SK-N-SH (cell line): ENCODE measurements at regions not wholly inside any gene's neighbourhood (a gene's known extent, or its start where the extent isn't known, plus 50 kb on each side); places are given as distances from the start of the nearest gene placed in this dataset.

ENCODE experiments used
- CTCF ChIA-PET: fragments of 300-600, 350-600 bp; formaldehyde crosslinking; extraction: SDS; loops from one replicate; lab custom pipeline; 2021; lab: Yijun Ruan, JAX
- POLR2A ChIA-PET: fragments of 350-600 bp; sonication (Branson Sonifier 250); formaldehyde crosslinking; extraction: SDS; loops from one replicate; lab custom pipeline; 2020; ENCODE audit warnings: antibody characterized with exemption, inconsistent platforms; lab: Yijun Ruan, JAX
- DNase-seq: peaks from one replicate; pipeline ENCODE4 v3.0.0; 2012
- H2AFZ ChIP-seq: fragments of 200-600 bp; sonication (generic); 2 replicates; pipeline ENCODE4 v1.8.1; 2016; ENCODE audit warnings: antibody characterized with exemption, mild to moderate bottlenecking, low read depth
- H3F3A ChIP-seq: fragments of 200-600 bp; sonication (generic); replicated peaks from 2 replicates; pipeline ENCODE3; 2016; ENCODE audit warnings: antibody characterized with exemption, mild to moderate bottlenecking; ENCODE audit not compliant: insufficient read depth
- H3K27ac ChIP-seq, 2 experiments: fragments of 200-500 bp in 1 of 2; fragments of 200-600 bp in 1 of 2; sonication (Bioruptor generic) in 1 of 2; sonication (generic), shearing (Covaris generic) in 1 of 2; 2 replicates each; pipeline versions ENCODE4 v1.5.1 to v1.6.1; 2014 to 2016; ENCODE audit warnings: low read depth in 2 of 2, inconsistent platforms in 1 of 2, low read length in 1 of 2, mild to moderate bottlenecking in 1 of 2, mixed read lengths in 1 of 2
- H3K27me3 ChIP-seq: fragments of 200-600 bp; sonication (generic), shearing (Covaris generic); 2 replicates; pipeline ENCODE4 v1.6.1; 2016; ENCODE audit warnings: mixed run types; ENCODE audit not compliant: insufficient read depth
- H3K36me3 ChIP-seq, 2 experiments: fragments of 200-500 bp in 1 of 2; fragments of 200-600 bp in 1 of 2; sonication (Bioruptor generic) in 1 of 2; sonication (generic) in 1 of 2; replicated peaks in 1 of 2; 2 replicates each; pipeline versions ENCODE3 to v1.5.1; 2014 to 2016; ENCODE audit warnings: low read length in 1 of 2, mild to moderate bottlenecking in 1 of 2; ENCODE audit not compliant: insufficient read depth in 2 of 2, control insufficient read depth in 1 of 2
- H3K4me1 ChIP-seq, 2 experiments: fragments of 200-500 bp in 1 of 2; fragments of 200-600 bp in 1 of 2; sonication (Bioruptor generic) in 1 of 2; sonication (generic), shearing (Covaris generic) in 1 of 2; 2 replicates each; pipeline versions ENCODE4 v1.5.1 to v1.6.1; 2014 to 2016; ENCODE audit warnings: low read depth in 1 of 2, low read length in 1 of 2, mixed run types in 1 of 2; ENCODE audit not compliant: insufficient read depth in 2 of 2, control insufficient read depth in 1 of 2
- H3K4me2 ChIP-seq: fragments of 200-600 bp; sonication (generic), shearing (Covaris generic); 2 replicates; pipeline ENCODE4 v1.6.1; 2017; ENCODE audit warnings: mixed run types
- H3K4me3 ChIP-seq, 2 experiments: fragments of 200-500 bp in 1 of 2; fragments of 200-600 bp in 1 of 2; sonication (Bioruptor generic) in 1 of 2; sonication (generic), shearing (Covaris generic) in 1 of 2; 2 replicates each; pipeline versions ENCODE4 v1.5.1 to v1.8.1; 2014 to 2016; ENCODE audit warnings: low read depth in 2 of 2, inconsistent platforms in 1 of 2, low read length in 1 of 2, mild to moderate bottlenecking in 1 of 2, mixed read lengths in 1 of 2, moderate library complexity in 1 of 2
- H3K79me2 ChIP-seq: fragments of 200-600 bp; sonication (generic); 2 replicates; pipeline ENCODE4 v1.8.1; 2017; ENCODE audit warnings: mild to moderate bottlenecking; ENCODE audit not compliant: insufficient read depth
- H3K9ac ChIP-seq: fragments of 200-600 bp; sonication (generic); 2 replicates; pipeline ENCODE4 v1.6.1; 2017; ENCODE audit warnings: mixed run types
- H3K9me2 ChIP-seq: fragments of 200-600 bp; sonication (generic); 2 replicates; pipeline ENCODE4 v1.6.1; 2017; ENCODE audit warnings: mixed run types
- H3K9me3 ChIP-seq: fragments of 200-600 bp; sonication (generic); 2 replicates; pipeline ENCODE4 v1.6.1; 2017; ENCODE audit warnings: mixed run types, mild to moderate bottlenecking, moderate library complexity
- H4K20me1 ChIP-seq: fragments of 200-600 bp; sonication (generic); 2 replicates; pipeline ENCODE4 v1.6.1; 2017; ENCODE audit warnings: mild to moderate bottlenecking, mixed run types; ENCODE audit not compliant: insufficient read depth
- CHD2 ChIP-seq: fragments of 150-350 bp; IDR thresholded peaks from 2 replicates; pipeline ENCODE4 v1.6.1; 2018; ENCODE audit warnings: low read length; ENCODE audit not compliant: partially characterized antibody
- CTCF ChIP-seq: fragments of 200-600 bp; sonication (generic); IDR thresholded peaks from 2 replicates; pipeline ENCODE4 v1.6.1; 2017; ENCODE audit warnings: antibody characterized with exemption, mild to moderate bottlenecking, moderate library complexity
- EP300 ChIP-seq, 2 experiments: IDR thresholded peaks; 2 replicates each; pipeline versions ENCODE4 v1.4.0 to v1.6.1; 2012; ENCODE audit warnings: borderline replicate concordance in 1 of 2, low read depth in 1 of 2, low read length in 1 of 2
- FOSL2 ChIP-seq: IDR thresholded peaks from 2 replicates; pipeline ENCODE4 v1.4.0; 2012; ENCODE audit warnings: low read depth, mild to moderate bottlenecking, moderate library complexity, borderline replicate concordance
- JUND ChIP-seq: IDR thresholded peaks from 2 replicates; pipeline ENCODE4 v1.4.0; 2012
- MEF2A ChIP-seq: IDR thresholded peaks from 2 replicates; pipeline ENCODE4 v1.4.0; 2012; ENCODE audit warnings: low read depth, borderline replicate concordance
- NFIC ChIP-seq: IDR thresholded peaks from 2 replicates; pipeline ENCODE4 v1.4.0; 2012; ENCODE audit warnings: borderline replicate concordance
- POLR2AphosphoS5 ChIP-seq: IDR thresholded peaks from 2 replicates; pipeline ENCODE4 v1.6.1; 2012; ENCODE audit warnings: low read depth, low read length
- RAD21 ChIP-seq: IDR thresholded peaks from 2 replicates; pipeline ENCODE4 v1.6.1; 2012; ENCODE audit warnings: mild to moderate bottlenecking, low read length
- RCOR1 ChIP-seq: fragments of 150-350 bp; IDR thresholded peaks from 2 replicates; pipeline ENCODE4 v1.6.1; 2017; ENCODE audit warnings: antibody characterized with exemption, low read length
- REST ChIP-seq: IDR thresholded peaks from 2 replicates; pipeline ENCODE4 v1.6.1; 2012; ENCODE audit warnings: mild to moderate bottlenecking, low read depth, low read length, moderate library complexity
- SMC3 ChIP-seq: IDR thresholded peaks from 2 replicates; pipeline ENCODE4 v1.6.1; 2012; ENCODE audit warnings: low read depth, low read length, improper control_type of control experiment
- TEAD4 ChIP-seq: IDR thresholded peaks from 2 replicates; pipeline ENCODE4 v1.4.0; 2012; ENCODE audit warnings: mild to moderate bottlenecking, borderline replicate concordance; ENCODE audit not compliant: insufficient read depth
- WGBS: methylation state at CpG from one replicate; pipeline ENCODE4 v1.1.6; 2017; ENCODE audit warnings: low lambda C conversion rate; 5-methylcytosine and 5-hydroxymethylcytosine counted together

- Histone ChIP-seq H3K9me3 (no peaks in the 10 kb centered on the region), H2AFZ (no peak overlapping the region), H3K4me3 (no peak overlapping the region), H4K20me1 (no peaks in the 10 kb centered on the region), H3K9me2 (no peaks in the 10 kb centered on the region), H3K4me2 (no peak overlapping the region), H3K4me1 (no peaks in the 10 kb centered on the region; a peak in 1 of 4 replicates), H3K27ac (no peak overlapping the region), H3F3A (no peaks in the 10 kb centered on the region), H3K9ac (no peak overlapping the region), H3K27me3 (no peaks in the 10 kb centered on the region), H3K36me3 (no peaks in the 10 kb centered on the region), H3K79me2 (no peaks in the 10 kb centered on the region)
- ChIA-PET CTCF (no interaction called here), POLR2A (no interaction called here)
- TF ChIP-seq CTCF: no peak
- WGBS: 67% methylated on average over 2 of the region's 2 CpGs
- DNase-seq: no peak
Observed at GRCh38 chr1:196049407-196049806, 558.8 kb downstream of the KCNT2 start.

GRCh38 chr1:196043268-196043667 is 565.0 kb downstream of the KCNT2 start:
- WGBS: 50% methylated on average over 2 of the region's 2 CpGs
- H4K20me1 ChIP-seq: no peaks in the 10 kb centered on the region
- H2AFZ ChIP-seq: no peak overlapping the region
- CTCF ChIA-PET: interaction anchor here (1.1 kb wide), 1 partner anchor 14 kb away, joined by 3 read pairs; no protein-coding TSS in a partner anchor
- no peaks in the 10 kb centered on the region for H3K4me1 ChIP-seq
- H3K4me2 ChIP-seq: no peak overlapping the region
- no peak overlapping the region for H3K27ac ChIP-seq
- TF ChIP-seq SMC3: no peak
- TF ChIP-seq POLR2AphosphoS5: no peak
- TF ChIP-seq EP300 (IDR thresholded peaks at IDR 0.05; ENCODE audit: borderline replicate concordance in 1 of 2, low read depth in 1 of 2, low read length in 1 of 2): no peak
- no peak for TF ChIP-seq NFIC
- no peak for TF ChIP-seq MEF2A
- no peak for TF ChIP-seq RCOR1
- H3K4me3 ChIP-seq: no peak overlapping the region
- H3K79me2 ChIP-seq: no peaks in the 10 kb centered on the region
- no peaks in the 10 kb centered on the region for H3K27me3 ChIP-seq
- H3F3A ChIP-seq: no peaks in the 10 kb centered on the region
- H3K9me3 ChIP-seq: no peaks in the 10 kb centered on the region; the same call in 1 of the 2 replicates
- POLR2A ChIA-PET: no interaction called here
- H3K9ac ChIP-seq: no peak overlapping the region
- no peak for DNase-seq
- no peaks in the 10 kb centered on the region for H3K9me2 ChIP-seq
- H3K36me3 ChIP-seq: no peaks in the 10 kb centered on the region

GRCh38 chr1:196034080-196034706 is 574.0 kb downstream of the KCNT2 start:
- Histone ChIP-seq H3F3A (no peaks in the 10 kb centered on the region), H4K20me1 (no peaks in the 10 kb centered on the region), H3K4me3 (no peak overlapping the region), H3K4me2 (no peak overlapping the region), H3K27ac (no peak overlapping the region), H3K36me3 (no peaks in the 10 kb centered on the region)
- DNase-seq: no peak
- POLR2A ChIA-PET: no interaction called here
- TF ChIP-seq NFIC: no peak
- TF ChIP-seq RAD21: no peak
- no peak for TF ChIP-seq JUND
- TF ChIP-seq REST: no peak
- no peak for TF ChIP-seq RCOR1
- TF ChIP-seq CHD2: no peak
- no peak for TF ChIP-seq POLR2AphosphoS5
- TF ChIP-seq TEAD4: no peak
- TF ChIP-seq FOSL2: no peak
- TF ChIP-seq, all 33 proteins: peak for 0
- no peaks in the 10 kb centered on the region; a peak in 1 of 4 replicates for H3K4me1 ChIP-seq
- no peaks in the 10 kb centered on the region for H3K9me3 ChIP-seq
- no peaks in the 10 kb centered on the region for H3K27me3 ChIP-seq
- no peak overlapping the region for H2AFZ ChIP-seq
- H3K9me2 ChIP-seq: no peaks in the 10 kb centered on the region
- no peaks in the 10 kb centered on the region for H3K79me2 ChIP-seq
- H3K9ac ChIP-seq: no peak overlapping the region
- WGBS: 48% methylated on average over 6 of the region's 6 CpGs
- CTCF ChIA-PET: interaction anchor here (0.7 kb wide), 1 partner anchor 9 kb away, joined by 3 read pairs; no protein-coding TSS in a partner anchor
